Iris pigment epithelial cell (primary cell): ENCODE measurements at regions not wholly inside any gene's neighbourhood (a gene's known extent, or its start where the extent isn't known, plus 50 kb on each side); places are given as distances from the start of the nearest gene placed in this dataset.

Source experiments
- DNase-seq: peaks from one replicate; pipeline ENCODE4 v3.0.0-alpha.2; 2011; ENCODE audit warnings: low read depth

GRCh38 chr5:173831196-173831914 is 56.8 kb upstream of the CPEB4 start:
- no peak for DNase-seq

GRCh38 chr5:173832386-173832785 is 55.8 kb upstream of the CPEB4 start:
- DNase-seq: no peak

GRCh38 chr5:173833196-173833985 is 54.8 kb upstream of the CPEB4 start:
- no peak for DNase-seq

GRCh38 chr5:173834071-173834771 is 53.9 kb upstream of the CPEB4 start:
- no peak for DNase-seq

- no peak for DNase-seq
Observed at GRCh38 chr5:173835131-173835530, 53.0 kb upstream of the CPEB4 start.

- DNase-seq: no peak
Observed at GRCh38 chr5:173835661-173836060, 52.5 kb upstream of the CPEB4 start.

- DNase-seq: no peak
Observed at GRCh38 chr5:173837654-173838053, 50.5 kb upstream of the CPEB4 start.
